ENCODE measurements at regions not wholly inside any gene's neighbourhood (a gene's known extent, or its start where the extent isn't known, plus 50 kb on each side); places are given as distances from the start of the nearest gene placed in this dataset.

GRCh38 chr5:8577792-8578191 is 708.8 kb downstream of the MTRR start:
- TF ChIP-seq CTCF (IDR thresholded peaks at IDR 0.05; ENCODE audit: control extremely low read depth in 1 of 3, insufficient read depth in 1 of 3, low read depth in 1 of 3, low read length in 3 of 3) (no peak), EZH2 (IDR thresholded peaks at IDR 0.05; ENCODE audit: low read depth, low read length, severe bottlenecking) (no peak), POLR2AphosphoS5 (IDR thresholded peaks at IDR 0.05; ENCODE audit: low read depth, low read length) (no peak), CHD2 (IDR thresholded peaks at IDR 0.05; ENCODE audit: low read length) (no peak), POLR2A (IDR thresholded peaks at IDR 0.05; ENCODE audit: control extremely low read depth in 1 of 2, low read depth in 2 of 2, low read length in 2 of 2) (no peak), GABPA (IDR thresholded peaks at IDR 0.05; ENCODE audit: borderline replicate concordance, insufficient read depth, low read length) (no peak), ZNF274 (IDR thresholded peaks at IDR 0.05; ENCODE audit: borderline replicate concordance, extremely low read depth, low read length) (no peak), MAFK (IDR thresholded peaks at IDR 0.05; ENCODE audit: low read depth, low read length) (no peak), TAF1 (IDR thresholded peaks at IDR 0.05; ENCODE audit: low read depth, low read length) (no peak)

Data from H1 (cell line).